ENCODE measurements at regions not wholly inside any gene's neighbourhood (a gene's known extent, or its start where the extent isn't known, plus 50 kb on each side); places are given as distances from the start of the nearest gene placed in this dataset.

DNA sequence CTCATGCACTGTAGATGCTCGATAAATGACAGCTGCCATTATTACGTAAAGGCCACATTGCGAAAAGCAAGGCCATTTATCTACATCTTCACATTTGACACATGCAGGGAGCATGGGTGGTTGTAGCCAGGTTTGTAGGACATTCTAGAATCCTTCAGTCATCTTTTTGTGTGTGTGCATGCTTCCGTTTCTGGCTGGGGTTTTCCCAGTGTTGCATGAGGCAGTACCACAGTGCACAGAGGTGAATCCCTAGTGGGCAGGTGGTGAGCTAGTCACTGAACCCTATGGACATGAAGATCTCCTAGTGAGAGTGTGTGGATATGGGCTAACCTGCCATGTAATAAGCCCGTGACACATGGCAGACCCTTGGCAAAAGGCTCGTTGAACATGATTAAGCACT is 151.8 kb upstream of the SLC14A2 start (continued):
- TF ChIP-seq, protein P1, sequence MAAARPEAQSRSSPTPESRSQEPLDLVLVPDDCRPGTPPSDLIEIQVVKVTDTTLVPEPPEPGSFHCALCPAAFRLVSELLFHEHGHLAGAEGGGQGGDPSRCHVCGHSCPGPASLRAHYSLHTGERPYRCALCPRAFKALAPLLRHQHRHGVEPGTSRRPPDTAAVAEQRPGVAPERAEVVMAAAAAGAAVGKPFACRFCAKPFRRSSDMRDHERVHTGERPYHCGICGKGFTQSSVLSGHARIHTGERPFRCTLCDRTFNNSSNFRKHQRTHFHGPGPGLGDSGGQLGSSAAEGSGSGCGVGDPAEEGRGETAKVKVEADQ (CRISPR knock-in tag; IDR thresholded peaks at IDR 0.05; ENCODE audit: borderline replicate concordance), result no peak
- TF ChIP-seq ETV5 (CRISPR knock-in tag; IDR thresholded peaks at IDR 0.05; ENCODE audit: borderline replicate concordance) (no peak), SMAD1 (CRISPR knock-in tag; IDR thresholded peaks at IDR 0.05; ENCODE audit: borderline replicate concordance, low read depth) (no peak), ZNF615 (CRISPR knock-in tag; IDR thresholded peaks at IDR 0.05; ENCODE audit: borderline replicate concordance) (no peak), FOXO1 (CRISPR knock-in tag; IDR thresholded peaks at IDR 0.05) (no peak), ZNF230 (CRISPR knock-in tag; IDR thresholded peaks at IDR 0.05) (no peak), CBFB (CRISPR knock-in tag; IDR thresholded peaks at IDR 0.05) (no peak), FOXM1 (CRISPR knock-in tag; IDR thresholded peaks at IDR 0.05) (no peak), ZNF225 (CRISPR knock-in tag; IDR thresholded peaks at IDR 0.05) (no peak), ZSCAN12 (CRISPR knock-in tag; IDR thresholded peaks at IDR 0.05) (no peak), MATR3 (CRISPR knock-in tag; IDR thresholded peaks at IDR 0.05) (no peak)

DNA sequence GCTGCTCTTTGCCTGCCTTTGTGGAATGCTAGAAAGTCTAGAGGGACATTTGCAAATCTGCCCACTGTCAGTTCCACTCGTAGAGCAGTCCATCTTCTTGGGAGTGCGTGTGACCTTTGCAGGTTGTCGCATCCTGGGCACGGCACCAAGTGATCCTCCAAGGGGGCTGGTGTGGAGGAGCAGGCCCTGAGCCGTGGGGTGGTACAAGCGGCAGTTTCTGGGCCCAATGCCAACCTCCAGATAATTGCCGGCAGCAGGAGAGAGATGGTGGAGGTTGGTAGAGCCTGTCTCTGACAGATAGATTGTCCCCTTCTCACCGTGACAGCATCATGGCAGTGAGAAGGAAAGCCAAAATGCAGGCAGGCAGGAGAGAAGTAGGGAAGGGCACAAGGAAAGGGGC is 150.7 kb upstream of the SLC14A2 start:
- H4K20me1 ChIP-seq (ENCODE audit: insufficient read depth, low read length), result no peaks in the 10 kb centered on the region
- no peaks in the 10 kb centered on the region for H3K79me2 ChIP-seq (ENCODE audit: insufficient read depth, low read length)
- ChIA-PET CTCF (ENCODE audit: low intra/inter-chr PET ratio, low total read pairs) (no interaction called here), POLR2A (no interaction called here)
- H3K9me3 ChIP-seq (ENCODE audit: low read length), result no peaks in the 10 kb centered on the region
- no peak overlapping the region for H3K27ac ChIP-seq (ENCODE audit: extremely low read length, insufficient read depth, low read length)
- no peak overlapping the region for H3K4me2 ChIP-seq (ENCODE audit: low read depth, low read length)
- no peak for DNase-seq (ENCODE audit: low spot score)
- H3K36me3 ChIP-seq (replicated peaks in 1 of 2; ENCODE audit: control insufficient read depth in 1 of 2, insufficient read depth in 2 of 2, low read length in 2 of 2), result no peaks in the 10 kb centered on the region
- intact Hi-C loops (cut with micrococcal nuclease; ENCODE audit: unreplicated experiment), result no loop called here
- H3K9ac ChIP-seq (ENCODE audit: insufficient read depth, low read depth, low read length), result no peak overlapping the region
- no peak overlapping the region for H3K4me3 ChIP-seq (replicated peaks in 1 of 3; ENCODE audit: insufficient read depth in 1 of 3, low read depth in 2 of 3, low read length in 3 of 3)
- no peak overlapping the region for H2AFZ ChIP-seq (ENCODE audit: low read length)
- no peak for FAIRE-seq
- in situ Hi-C loops (cut with HindIII; ENCODE audit: extremely low pct_ligation_motif_present, low pct_unique_long_range_greater_than_20kb), result no loop called here
- no peaks in the 10 kb centered on the region for H3K4me1 ChIP-seq (ENCODE audit: insufficient read depth, low read length)
- no peaks in the 10 kb centered on the region; a peak in 1 of 5 replicates for H3K27me3 ChIP-seq (ENCODE audit: control insufficient read depth in 1 of 2, insufficient read depth in 2 of 2, low read length in 2 of 2)
- BruUV-seq (replicated peaks), result no TSS peak
- 8% methylated on average over 7 of the region's 8 CpGs for WGBS (ENCODE audit: low lambda C conversion rate)
- no peak for ATAC-seq
- TF ChIP-seq, protein P2, sequence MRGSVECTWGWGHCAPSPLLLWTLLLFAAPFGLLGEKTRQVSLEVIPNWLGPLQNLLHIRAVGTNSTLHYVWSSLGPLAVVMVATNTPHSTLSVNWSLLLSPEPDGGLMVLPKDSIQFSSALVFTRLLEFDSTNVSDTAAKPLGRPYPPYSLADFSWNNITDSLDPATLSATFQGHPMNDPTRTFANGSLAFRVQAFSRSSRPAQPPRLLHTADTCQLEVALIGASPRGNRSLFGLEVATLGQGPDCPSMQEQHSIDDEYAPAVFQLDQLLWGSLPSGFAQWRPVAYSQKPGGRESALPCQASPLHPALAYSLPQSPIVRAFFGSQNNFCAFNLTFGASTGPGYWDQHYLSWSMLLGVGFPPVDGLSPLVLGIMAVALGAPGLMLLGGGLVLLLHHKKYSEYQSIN (CRISPR knock-in tag; IDR thresholded peaks at IDR 0.05; ENCODE audit: borderline replicate concordance), result no peak
- TF ChIP-seq ARNT (IDR thresholded peaks at IDR 0.05), result no peak
- TF ChIP-seq ZNF746 (CRISPR knock-in tag; IDR thresholded peaks at IDR 0.05), result no peak
- TF ChIP-seq HOXA5 (CRISPR knock-in tag; IDR thresholded peaks at IDR 0.05), result no peak
- TF ChIP-seq, protein P3, sequence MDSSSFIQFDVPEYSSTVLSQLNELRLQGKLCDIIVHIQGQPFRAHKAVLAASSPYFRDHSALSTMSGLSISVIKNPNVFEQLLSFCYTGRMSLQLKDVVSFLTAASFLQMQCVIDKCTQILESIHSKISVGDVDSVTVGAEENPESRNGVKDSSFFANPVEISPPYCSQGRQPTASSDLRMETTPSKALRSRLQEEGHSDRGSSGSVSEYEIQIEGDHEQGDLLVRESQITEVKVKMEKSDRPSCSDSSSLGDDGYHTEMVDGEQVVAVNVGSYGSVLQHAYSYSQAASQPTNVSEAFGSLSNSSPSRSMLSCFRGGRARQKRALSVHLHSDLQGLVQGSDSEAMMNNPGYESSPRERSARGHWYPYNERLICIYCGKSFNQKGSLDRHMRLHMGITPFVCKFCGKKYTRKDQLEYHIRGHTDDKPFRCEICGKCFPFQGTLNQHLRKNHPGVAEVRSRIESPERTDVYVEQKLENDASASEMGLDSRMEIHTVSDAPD (CRISPR knock-in tag; IDR thresholded peaks at IDR 0.05), result no peak
